HG02870 (cell line): ENCODE measurements at regions not wholly inside any gene's neighbourhood (a gene's known extent, or its start where the extent isn't known, plus 50 kb on each side); places are given as distances from the start of the nearest gene placed in this dataset.
"Not testable (repeated sequence)": the region's sequence is repeated elsewhere in the genome, so short reads cannot be mapped to it uniquely, and the experiment has no call there.

Experiments
- ATAC-seq: cut with Tn5 transposase; IDR thresholded peaks from one replicate; pipeline ENCODE4 v1.9.1; 2021; ENCODE audit warnings: mild to moderate bottlenecking, moderate library complexity; ENCODE audit not compliant: unreplicated experiment

- not testable (repeated sequence) for ATAC-seq
Measured at GRCh38 chr15:21024235-21024987, 158.3 kb upstream of the POTEB2 start.

- ATAC-seq: not testable (repeated sequence)
Measured at GRCh38 chr15:21018176-21018575, 152.1 kb upstream of the POTEB2 start.

GRCh38 chr15:21017326-21017725, 151.2 kb upstream of the POTEB2 start:
- ATAC-seq: not testable (repeated sequence)

GRCh38 chr15:21016589-21016988, 150.5 kb upstream of the POTEB2 start:
- not testable (repeated sequence) for ATAC-seq

- not testable (repeated sequence) for ATAC-seq
Measured at GRCh38 chr15:21015171-21015570, 149.1 kb upstream of the POTEB2 start.

- not testable (repeated sequence) for ATAC-seq
Measured at GRCh38 chr15:21013308-21013707, 147.2 kb upstream of the POTEB2 start.

GRCh38 chr15:21009651-21010050, 143.5 kb upstream of the POTEB2 start:
- not testable (repeated sequence) for ATAC-seq

GRCh38 chr15:21003459-21003858, 137.3 kb upstream of the POTEB2 start:
- ATAC-seq: not testable (repeated sequence)

GRCh38 chr15:21001950-21002349, 135.8 kb upstream of the POTEB2 start:
- ATAC-seq: not testable (repeated sequence)

GRCh38 chr15:20991691-20992090, 125.6 kb upstream of the POTEB2 start:
- ATAC-seq: not testable (repeated sequence)

GRCh38 chr15:20991253-20991652, 125.1 kb upstream of the POTEB2 start:
- ATAC-seq: not testable (repeated sequence)

GRCh38 chr15:20986775-20987174, 120.7 kb upstream of the POTEB2 start:
- not testable (repeated sequence) for ATAC-seq

- ATAC-seq: peak; percentile 66
Measured at GRCh38 chr15:20978057-20978456, 111.9 kb upstream of the POTEB2 start.

- not testable (repeated sequence) for ATAC-seq
Measured at GRCh38 chr15:20972762-20973161, 106.6 kb upstream of the POTEB2 start.

GRCh38 chr15:20959299-20959698, 93.2 kb upstream of the POTEB2 start:
- ATAC-seq: not testable (repeated sequence)

- ATAC-seq: not testable (repeated sequence)
Measured at GRCh38 chr15:20929322-20929721, 63.2 kb upstream of the POTEB2 start.
